Activated CD8-positive, alpha-beta memory T cell treated with anti-CD3 and anti-CD28 coated beads for 1 hour (primary cell): ENCODE measurements at regions not wholly inside any gene's neighbourhood (a gene's known extent, or its start where the extent isn't known, plus 50 kb on each side); places are given as distances from the start of the nearest gene placed in this dataset.

Experiments used
- DNase-seq, 2 donors: peaks; one replicate each; pipeline ENCODE4 v3.0.0-alpha.2; 2020; ENCODE audit warnings: low read depth in 1 of 2; ENCODE audit errors: extremely low read depth in 1 of 2

- DNase-seq = no peak
Measured at GRCh38 chr18:40624959-40625358, 1330.1 kb upstream of the PIK3C3 start.

DNA sequence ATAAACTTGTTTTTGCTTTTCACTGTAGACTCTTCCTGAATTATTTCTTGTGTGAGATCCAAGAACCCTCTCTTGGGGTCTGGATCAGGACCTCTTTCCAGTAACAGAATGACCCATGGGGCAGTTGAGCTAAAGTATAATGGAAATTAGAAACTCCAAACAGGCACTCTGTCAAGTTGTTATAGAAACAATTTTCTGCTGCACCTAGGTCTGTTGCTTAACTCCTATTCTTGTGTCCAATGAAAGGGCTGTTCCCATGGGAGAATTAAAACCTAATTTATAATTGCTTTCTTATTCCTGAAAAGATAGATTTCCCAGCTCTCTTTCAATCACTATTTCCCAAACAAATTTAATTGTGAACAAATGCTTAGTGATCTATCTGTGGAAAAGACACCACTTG is 1341.3 kb upstream of the PIK3C3 start:
- no peak for DNase-seq

DNA sequence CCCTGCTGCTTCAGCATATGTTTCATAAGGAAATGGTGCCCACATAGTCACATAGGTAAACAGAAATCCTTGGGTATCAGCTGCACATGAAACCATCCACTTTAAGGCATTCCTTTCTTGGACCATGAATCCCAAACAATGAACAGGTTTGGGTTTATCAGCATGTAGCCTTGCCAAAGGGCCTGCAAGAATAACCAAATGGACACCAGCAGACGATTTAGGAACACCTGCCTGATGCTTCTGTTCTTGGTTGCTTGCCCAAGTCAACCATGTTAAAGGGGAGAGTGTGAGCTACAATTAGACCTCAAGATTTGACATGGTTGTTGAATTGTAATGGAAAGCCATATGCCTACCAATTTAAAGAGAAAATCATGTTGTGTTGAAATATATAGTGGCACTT is 1342.7 kb upstream of the PIK3C3 start:
- DNase-seq = no peak

- DNase-seq = no peak
Measured at GRCh38 chr18:40608226-40608625, 1346.8 kb upstream of the PIK3C3 start.

GRCh38 chr18:40607542-40608148 is 1347.4 kb upstream of the PIK3C3 start:
- no peak for DNase-seq

- no peak for DNase-seq
Measured at GRCh38 chr18:40606996-40607395, 1348.0 kb upstream of the PIK3C3 start.

DNA sequence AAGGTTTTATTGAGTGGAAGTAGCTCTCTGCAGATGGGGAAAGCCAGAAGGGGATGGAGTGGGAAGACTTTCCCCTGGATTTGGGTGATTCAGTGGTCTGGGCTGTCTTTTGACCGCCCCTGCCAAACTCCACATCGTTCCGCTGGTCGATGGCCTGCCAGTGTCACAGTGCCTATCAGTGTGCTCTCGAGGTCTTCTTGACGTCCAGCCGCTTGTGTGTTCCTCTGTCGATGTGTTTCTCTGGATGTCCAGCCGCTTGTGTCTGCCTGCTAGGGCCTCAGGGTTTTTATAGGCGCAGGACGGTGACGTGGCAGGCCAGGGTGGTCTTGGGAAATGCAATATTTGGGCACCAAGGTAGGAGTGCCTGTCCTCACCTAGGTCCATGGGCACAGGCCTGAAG is 1371.4 kb upstream of the PIK3C3 start:
- DNase-seq = no peak

- DNase-seq = no peak
Measured at GRCh38 chr18:40582105-40582504, 1372.9 kb upstream of the PIK3C3 start.

DNA sequence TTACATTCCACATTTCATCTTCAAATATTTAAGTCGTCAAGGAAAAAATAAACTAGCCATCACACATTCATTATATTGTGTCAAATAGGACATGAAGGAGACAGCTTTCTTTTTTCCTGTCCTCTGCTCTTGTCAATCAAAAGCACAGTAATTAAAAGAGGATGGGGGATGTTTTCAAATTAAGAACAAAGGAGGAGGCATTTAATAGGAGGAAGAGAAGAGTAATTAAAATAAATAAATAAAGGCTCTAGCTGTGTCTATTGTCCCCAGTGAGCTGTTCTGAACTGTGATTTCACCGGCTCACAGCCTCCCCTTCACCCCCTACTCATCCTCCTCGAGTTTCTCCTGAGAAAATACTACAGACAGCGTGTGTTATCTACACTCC is 1377.1 kb upstream of the PIK3C3 start:
- DNase-seq = no peak

- no peak for DNase-seq
Measured at GRCh38 chr18:40577239-40577980, 1377.6 kb upstream of the PIK3C3 start.

DNA sequence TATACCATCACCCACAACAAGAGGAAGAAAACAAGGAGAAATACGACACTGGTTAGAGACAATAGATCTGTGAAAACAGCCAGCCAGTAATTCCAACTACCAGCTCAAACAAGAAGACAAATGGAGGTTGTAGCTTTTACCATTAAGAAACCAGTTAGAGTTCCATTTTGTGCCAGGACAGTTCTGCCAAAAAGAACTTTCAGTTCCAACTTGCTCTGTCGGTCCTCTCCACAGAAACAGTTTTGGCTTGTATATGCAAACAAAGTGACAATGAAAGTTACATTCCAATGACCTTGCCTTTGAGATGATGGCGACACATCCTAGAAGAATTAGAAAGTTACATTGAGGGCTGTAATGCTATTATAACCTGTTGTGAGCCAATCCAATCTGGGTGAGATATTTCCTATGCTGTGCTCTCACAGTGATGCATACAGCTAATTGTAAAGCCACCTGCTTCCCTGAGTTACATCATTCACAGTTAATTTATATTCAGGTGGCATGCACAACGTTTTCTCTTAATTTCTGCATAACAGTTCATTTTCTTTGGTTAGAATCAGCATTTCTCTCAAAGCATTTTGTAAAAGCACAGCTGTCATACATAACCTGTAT is 1378.4 kb upstream of the PIK3C3 start:
- DNase-seq = no peak

- DNase-seq = no peak
Measured at GRCh38 chr18:40570615-40571014, 1384.4 kb upstream of the PIK3C3 start.

DNA sequence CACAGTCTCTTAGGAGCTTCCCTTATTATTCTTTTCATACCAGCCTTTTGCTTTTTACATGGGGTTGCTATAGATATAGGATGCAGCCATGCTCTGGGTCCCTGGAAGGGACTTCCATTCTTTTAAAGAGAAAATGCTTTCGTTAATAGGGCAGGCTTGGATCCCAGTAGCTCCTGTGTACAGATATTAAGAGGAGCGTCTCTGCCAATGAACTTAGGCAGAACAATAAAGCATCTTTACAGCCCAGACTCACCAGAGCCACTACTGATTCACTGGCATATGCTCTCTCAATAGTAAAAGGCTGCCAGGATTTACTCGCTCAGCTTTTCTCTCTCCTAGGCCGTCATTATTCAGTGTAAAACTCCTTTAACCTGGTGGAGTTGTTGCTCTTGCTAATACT is 1385.4 kb upstream of the PIK3C3 start:
- no peak for DNase-seq

- no peak for DNase-seq
Measured at GRCh38 chr18:40566510-40566844, 1388.6 kb upstream of the PIK3C3 start.

- no peak for DNase-seq
Measured at GRCh38 chr18:40565805-40566509, 1389.1 kb upstream of the PIK3C3 start.

DNA sequence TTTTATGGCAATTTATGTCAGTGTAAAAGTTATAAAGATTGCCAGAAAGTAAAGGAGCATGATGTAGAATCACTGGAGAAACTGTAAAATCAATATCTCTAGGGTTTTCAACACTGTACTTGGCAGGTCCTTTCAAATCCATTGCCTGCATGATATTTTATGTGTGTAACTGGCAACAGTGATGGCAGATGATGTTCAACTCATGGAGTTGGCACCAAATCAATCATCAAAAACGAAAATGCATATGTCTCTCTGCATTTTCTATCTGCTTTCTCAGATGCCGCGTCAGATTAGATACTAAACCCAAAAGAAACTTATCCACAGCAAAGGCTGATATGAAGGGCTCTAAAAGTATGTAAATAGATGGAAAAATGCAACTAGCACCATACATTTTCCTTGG is 1395.5 kb upstream of the PIK3C3 start:
- no peak for DNase-seq

- DNase-seq = no peak
Measured at GRCh38 chr18:40558706-40559392, 1396.2 kb upstream of the PIK3C3 start.

DNA sequence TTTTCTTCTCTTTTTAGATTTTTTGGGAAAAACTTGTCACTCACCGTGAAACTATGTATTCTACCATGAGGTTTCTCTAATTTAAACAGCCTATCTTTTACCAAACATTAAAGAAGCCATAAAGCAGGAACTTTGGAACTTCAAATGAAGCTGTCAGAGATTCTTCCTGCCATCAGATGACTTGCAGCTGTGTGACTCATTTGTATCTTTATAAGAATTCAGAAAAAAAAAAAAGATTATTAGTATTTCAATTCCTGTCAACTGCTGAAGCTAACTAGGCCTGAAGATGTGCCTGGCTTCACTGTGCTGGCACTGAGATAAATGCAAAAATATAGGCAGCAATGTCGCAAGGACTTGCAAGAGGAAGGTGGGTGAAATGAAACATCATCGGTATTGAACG is 1399.1 kb upstream of the PIK3C3 start:
- no peak for DNase-seq

GRCh38 chr18:40553029-40553428 is 1402.0 kb upstream of the PIK3C3 start:
- no peak for DNase-seq

- no peak for DNase-seq
Measured at GRCh38 chr18:40546875-40547274, 1408.2 kb upstream of the PIK3C3 start.

DNA sequence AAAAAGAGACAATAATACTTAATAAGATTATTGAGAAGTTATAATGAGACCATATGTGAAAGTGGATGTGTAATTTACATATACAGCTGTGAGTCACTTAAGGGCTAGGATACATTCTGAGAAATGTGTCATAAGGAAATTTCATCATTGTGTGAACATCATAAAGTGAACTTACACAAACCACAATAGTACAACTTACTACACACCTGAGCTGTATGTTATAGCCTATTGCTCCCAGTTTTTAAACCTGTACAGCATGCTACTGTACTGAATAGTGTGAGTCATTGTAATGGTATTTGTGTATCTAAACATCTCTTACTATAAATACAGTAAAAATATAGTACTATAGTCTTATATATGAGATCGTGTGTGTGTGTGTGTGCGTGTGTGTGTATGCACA is 1420.3 kb upstream of the PIK3C3 start:
- DNase-seq = no peak
